Duodenal mucosa (tissue), 2 donors: ENCODE measurements at regions not wholly inside any gene's neighbourhood (a gene's known extent, or its start where the extent isn't known, plus 50 kb on each side); places are given as distances from the start of the nearest gene placed in this dataset.

Source experiments
- H3K27ac ChIP-seq: one replicate; pipeline ENCODE4 v1.7.0; 2013; ENCODE audit warnings: low read depth, low read length
- H3K27me3 ChIP-seq, 2 donors: one replicate each; pipeline ENCODE4 v1.7.0; 2013; ENCODE audit warnings: low read length in 2 of 2, control low read depth in 1 of 2; ENCODE audit not compliant: insufficient read depth in 2 of 2, control insufficient read depth in 1 of 2
- H3K36me3 ChIP-seq, 2 donors: one replicate each; pipeline ENCODE4 v1.7.0; 2013; ENCODE audit warnings: low read length in 2 of 2, control low read depth in 1 of 2; ENCODE audit not compliant: insufficient read depth in 2 of 2, control insufficient read depth in 1 of 2
- H3K4me1 ChIP-seq, 2 donors: one replicate each; pipeline ENCODE4 v1.7.0; 2013; ENCODE audit warnings: low read length in 2 of 2, control low read depth in 1 of 2; ENCODE audit not compliant: insufficient read depth in 2 of 2, control insufficient read depth in 1 of 2
- H3K4me3 ChIP-seq, 2 donors: one replicate each; pipeline ENCODE4 v1.7.0; 2013; ENCODE audit warnings: low read length in 2 of 2, low read depth in 1 of 2
- H3K9ac ChIP-seq, 2 donors: one replicate each; pipeline ENCODE4 v1.7.0; 2013; ENCODE audit warnings: low read length in 2 of 2, low read depth in 1 of 2
- H3K9me3 ChIP-seq, 2 donors: one replicate each; pipeline ENCODE4 v1.7.0; 2013; ENCODE audit warnings: low read length in 2 of 2, control low read depth in 1 of 2; ENCODE audit not compliant: control insufficient read depth in 1 of 2

GRCh38 chr11:109847621-109848020, 245.6 kb upstream of the ZC3H12C start:
- no peaks in the 10 kb centered on the region for H3K36me3 ChIP-seq
- H3K9me3 ChIP-seq, result no peaks in the 10 kb centered on the region
- no peak overlapping the region for H3K4me3 ChIP-seq
- H3K4me1 ChIP-seq, result no peaks in the 10 kb centered on the region
- H3K9ac ChIP-seq, result no peak overlapping the region
- no peak overlapping the region for H3K27ac ChIP-seq
- H3K27me3 ChIP-seq, result no peaks in the 10 kb centered on the region

GRCh38 chr11:109849051-109849450, 244.1 kb upstream of the ZC3H12C start:
- H3K4me1 ChIP-seq, result no peaks in the 10 kb centered on the region
- no peak overlapping the region for H3K4me3 ChIP-seq
- H3K36me3 ChIP-seq, result no peaks in the 10 kb centered on the region
- no peak overlapping the region for H3K9ac ChIP-seq
- no peak overlapping the region for H3K27ac ChIP-seq
- no peaks in the 10 kb centered on the region for H3K27me3 ChIP-seq
- H3K9me3 ChIP-seq, result no peaks in the 10 kb centered on the region

GRCh38 chr11:109849946-109850345, 243.2 kb upstream of the ZC3H12C start:
- Histone ChIP-seq H3K36me3 (no peaks in the 10 kb centered on the region), H3K27ac (no peak overlapping the region), H3K9me3 (no peaks in the 10 kb centered on the region), H3K4me3 (no peak overlapping the region), H3K27me3 (no peaks in the 10 kb centered on the region), H3K4me1 (no peaks in the 10 kb centered on the region), H3K9ac (no peak overlapping the region)

GRCh38 chr11:109851780-109852390, 241.3 kb upstream of the ZC3H12C start:
- no peak overlapping the region for H3K27ac ChIP-seq
- H3K4me1 ChIP-seq, result no peaks in the 10 kb centered on the region
- no peaks in the 10 kb centered on the region for H3K36me3 ChIP-seq
- H3K27me3 ChIP-seq, result no peaks in the 10 kb centered on the region
- H3K9me3 ChIP-seq, result no peaks in the 10 kb centered on the region
- no peak overlapping the region for H3K9ac ChIP-seq
- no peak overlapping the region for H3K4me3 ChIP-seq

GRCh38 chr11:109853156-109853776, 239.9 kb upstream of the ZC3H12C start:
- H3K4me1 ChIP-seq, result no peaks in the 10 kb centered on the region
- no peaks in the 10 kb centered on the region for H3K36me3 ChIP-seq
- H3K4me3 ChIP-seq, result no peak overlapping the region
- H3K9ac ChIP-seq, result no peak overlapping the region
- no peaks in the 10 kb centered on the region for H3K27me3 ChIP-seq
- no peak overlapping the region for H3K27ac ChIP-seq
- H3K9me3 ChIP-seq, result no peaks in the 10 kb centered on the region

- Histone ChIP-seq H3K27me3 (no peaks in the 10 kb centered on the region), H3K4me1 (no peaks in the 10 kb centered on the region), H3K4me3 (no peak overlapping the region), H3K9ac (no peak overlapping the region), H3K36me3 (no peaks in the 10 kb centered on the region), H3K27ac (no peak overlapping the region), H3K9me3 (no peaks in the 10 kb centered on the region)
Observed at GRCh38 chr11:109854731-109855130, 238.5 kb upstream of the ZC3H12C start.

GRCh38 chr11:109856928-109857327, 236.3 kb upstream of the ZC3H12C start:
- H3K36me3 ChIP-seq, result no peaks in the 10 kb centered on the region
- no peak overlapping the region for H3K4me3 ChIP-seq
- H3K9ac ChIP-seq, result no peak overlapping the region
- no peak overlapping the region for H3K27ac ChIP-seq
- no peaks in the 10 kb centered on the region for H3K4me1 ChIP-seq
- H3K27me3 ChIP-seq, result no peaks in the 10 kb centered on the region
- no peaks in the 10 kb centered on the region for H3K9me3 ChIP-seq

- H3K4me1 ChIP-seq, result no peaks in the 10 kb centered on the region
- no peaks in the 10 kb centered on the region for H3K27me3 ChIP-seq
- H3K9me3 ChIP-seq, result no peaks in the 10 kb centered on the region
- H3K27ac ChIP-seq, result no peak overlapping the region
- H3K36me3 ChIP-seq, result no peaks in the 10 kb centered on the region
- no peak overlapping the region for H3K9ac ChIP-seq
- no peak overlapping the region for H3K4me3 ChIP-seq
Observed at GRCh38 chr11:109857637-109858036, 235.6 kb upstream of the ZC3H12C start.

- no peaks in the 10 kb centered on the region for H3K4me1 ChIP-seq
- H3K36me3 ChIP-seq, result no peaks in the 10 kb centered on the region
- no peak overlapping the region for H3K4me3 ChIP-seq
- H3K27me3 ChIP-seq, result no peaks in the 10 kb centered on the region
- no peak overlapping the region for H3K27ac ChIP-seq
- H3K9me3 ChIP-seq, result no peaks in the 10 kb centered on the region
- no peak overlapping the region for H3K9ac ChIP-seq
Observed at GRCh38 chr11:109858152-109858551, 235.0 kb upstream of the ZC3H12C start.

- H3K27ac ChIP-seq, result no peak overlapping the region
- no peaks in the 10 kb centered on the region for H3K9me3 ChIP-seq
- H3K36me3 ChIP-seq, result no peaks in the 10 kb centered on the region
Observed at GRCh38 chr11:109859045-109859724, 234.0 kb upstream of the ZC3H12C start.

More at GRCh38 chr11:109859045-109859724, 234.0 kb upstream of the ZC3H12C start:
- no peak overlapping the region for H3K4me3 ChIP-seq
- H3K27me3 ChIP-seq, result no peaks in the 10 kb centered on the region
- no peak overlapping the region for H3K9ac ChIP-seq
- H3K4me1 ChIP-seq, result no peaks in the 10 kb centered on the region
